NCI-H82 (cell line): ENCODE measurements at regions not wholly inside any gene's neighbourhood (a gene's known extent, or its start where the extent isn't known, plus 50 kb on each side); places are given as distances from the start of the nearest gene placed in this dataset.

Experiments used
- DNase-seq: peaks from one replicate; lab custom pipeline; 2025; lab: John Stamatoyannopoulos, UW

- DNase-seq, result peak; percentile 77
Observed at GRCh38 chr3:933326-933725, 159.5 kb upstream of the CNTN6 start.

- no peak for DNase-seq
Observed at GRCh38 chr3:944786-945185, 148.0 kb upstream of the CNTN6 start.

GRCh38 chr3:945738-946137 lies 147.1 kb upstream of the CNTN6 start:
- DNase-seq, result no peak

GRCh38 chr3:952906-953305 lies 139.9 kb upstream of the CNTN6 start:
- no peak for DNase-seq

GRCh38 chr3:963255-963654 lies 129.6 kb upstream of the CNTN6 start:
- no peak for DNase-seq

GRCh38 chr3:963755-964154 lies 129.1 kb upstream of the CNTN6 start:
- DNase-seq, result no peak

GRCh38 chr3:965826-966225 lies 127.0 kb upstream of the CNTN6 start:
- DNase-seq, result no peak

GRCh38 chr3:966341-966740 lies 126.5 kb upstream of the CNTN6 start:
- DNase-seq, result no peak

GRCh38 chr3:973340-973739 lies 119.5 kb upstream of the CNTN6 start:
- DNase-seq, result no peak

- no peak for DNase-seq
Observed at GRCh38 chr3:976006-976405, 116.8 kb upstream of the CNTN6 start.

GRCh38 chr3:981156-981555 lies 111.7 kb upstream of the CNTN6 start:
- DNase-seq, result no peak

GRCh38 chr3:988785-989184 lies 104.0 kb upstream of the CNTN6 start:
- DNase-seq, result no peak

- DNase-seq, result no peak
Observed at GRCh38 chr3:992871-993270, 100.0 kb upstream of the CNTN6 start.

GRCh38 chr3:1002010-1002409 lies 90.8 kb upstream of the CNTN6 start:
- DNase-seq, result no peak

- DNase-seq, result no peak
Observed at GRCh38 chr3:1007866-1008265, 85.0 kb upstream of the CNTN6 start.

- DNase-seq, result no peak
Observed at GRCh38 chr3:1010228-1010627, 82.6 kb upstream of the CNTN6 start.

GRCh38 chr3:1015826-1016225 lies 77.0 kb upstream of the CNTN6 start:
- no peak for DNase-seq

- DNase-seq, result no peak
Observed at GRCh38 chr3:1017870-1018269, 75.0 kb upstream of the CNTN6 start.

GRCh38 chr3:1019157-1019556 lies 73.7 kb upstream of the CNTN6 start:
- DNase-seq, result no peak

- DNase-seq, result no peak
Observed at GRCh38 chr3:1026395-1026794, 66.4 kb upstream of the CNTN6 start.

GRCh38 chr3:1036207-1036826 lies 56.5 kb upstream of the CNTN6 start:
- no peak for DNase-seq

- no peak for DNase-seq
Observed at GRCh38 chr3:1037631-1038030, 55.2 kb upstream of the CNTN6 start.
